COLO668 (cell line): ENCODE measurements at regions not wholly inside any gene's neighbourhood (a gene's known extent, or its start where the extent isn't known, plus 50 kb on each side); places are given as distances from the start of the nearest gene placed in this dataset.
"Not testable (repeated sequence)": the region's sequence is repeated elsewhere in the genome, so short reads cannot be mapped to it uniquely, and the experiment has no call there.

Experiments used
- DNase-seq: peaks from one replicate; lab custom pipeline; 2025; ENCODE audit not compliant: unreplicated experiment; lab: John Stamatoyannopoulos, UW

- DNase-seq = no peak
Observed at GRCh38 chr2:35463805-35464596, 891.6 kb upstream of the CRIM1 start.

- DNase-seq = no peak
Observed at GRCh38 chr2:35462226-35462998, 893.2 kb upstream of the CRIM1 start.

- DNase-seq = no peak
Observed at GRCh38 chr2:35461406-35461805, 894.2 kb upstream of the CRIM1 start.

GRCh38 chr2:35454966-35455638, 900.5 kb upstream of the CRIM1 start:
- DNase-seq = no peak

- no peak for DNase-seq
Observed at GRCh38 chr2:35447821-35448220, 907.8 kb upstream of the CRIM1 start.

GRCh38 chr2:35447215-35447614, 908.4 kb upstream of the CRIM1 start:
- no peak for DNase-seq

GRCh38 chr2:35443087-35443486, 912.5 kb upstream of the CRIM1 start:
- no peak for DNase-seq

GRCh38 chr2:35441575-35441974, 914.0 kb upstream of the CRIM1 start:
- DNase-seq = not testable (repeated sequence)

- not testable (repeated sequence) for DNase-seq
Observed at GRCh38 chr2:35440308-35440707, 915.3 kb upstream of the CRIM1 start.

- DNase-seq = not testable (repeated sequence)
Observed at GRCh38 chr2:35436893-35437292, 918.7 kb upstream of the CRIM1 start.

- DNase-seq = peak; percentile 12
Observed at GRCh38 chr2:35428548-35428947, 927.0 kb upstream of the CRIM1 start.

GRCh38 chr2:35421485-35421884, 934.1 kb upstream of the CRIM1 start:
- no peak for DNase-seq

GRCh38 chr2:35417293-35417692, 938.3 kb upstream of the CRIM1 start:
- DNase-seq = no peak

- DNase-seq = no peak
Observed at GRCh38 chr2:35416391-35417140, 939.0 kb upstream of the CRIM1 start.

- DNase-seq = no peak
Observed at GRCh38 chr2:35415942-35416341, 939.6 kb upstream of the CRIM1 start.

- no peak for DNase-seq
Observed at GRCh38 chr2:35415282-35415681, 940.3 kb upstream of the CRIM1 start.

- DNase-seq = peak; percentile 39
Observed at GRCh38 chr2:35410431-35411061, 945.0 kb upstream of the CRIM1 start.

- no peak for DNase-seq
Observed at GRCh38 chr2:35409762-35410161, 945.8 kb upstream of the CRIM1 start.

- no peak for DNase-seq
Observed at GRCh38 chr2:35408320-35408719, 947.3 kb upstream of the CRIM1 start.

- DNase-seq = no peak
Observed at GRCh38 chr2:35391736-35392442, 963.7 kb upstream of the CRIM1 start.
